ENCODE measurements at regions not wholly inside any gene's neighbourhood (a gene's known extent, or its start where the extent isn't known, plus 50 kb on each side); places are given as distances from the start of the nearest gene placed in this dataset.

- FAIRE-seq (no peak), DNase-seq (ENCODE audit: low spot score in 2 of 2) (no peak)
Observed at GRCh38 chr14:99041141-99041819, 230.7 kb downstream of the BCL11B start.

DNA sequence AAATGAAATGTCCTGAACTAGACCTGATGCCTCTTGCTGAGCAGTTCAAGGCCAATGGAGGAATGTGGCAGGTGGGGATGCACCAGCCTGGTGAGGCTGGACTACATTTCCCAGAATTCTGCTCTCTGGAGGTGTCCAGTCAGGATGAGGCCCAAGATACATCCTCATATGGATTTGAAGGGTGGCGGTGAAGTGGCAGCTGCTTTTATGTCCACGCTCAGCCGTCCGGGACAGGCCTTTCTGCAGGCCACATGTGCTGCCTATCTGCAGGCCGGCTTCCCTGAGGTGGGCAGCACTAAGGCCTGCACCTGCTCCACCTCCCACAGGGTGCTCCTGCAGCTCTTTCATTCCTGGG, 230.2 kb downstream of the BCL11B start:
- no peak for FAIRE-seq
- DNase-seq (ENCODE audit: low spot score in 2 of 2) = no peak

DNA sequence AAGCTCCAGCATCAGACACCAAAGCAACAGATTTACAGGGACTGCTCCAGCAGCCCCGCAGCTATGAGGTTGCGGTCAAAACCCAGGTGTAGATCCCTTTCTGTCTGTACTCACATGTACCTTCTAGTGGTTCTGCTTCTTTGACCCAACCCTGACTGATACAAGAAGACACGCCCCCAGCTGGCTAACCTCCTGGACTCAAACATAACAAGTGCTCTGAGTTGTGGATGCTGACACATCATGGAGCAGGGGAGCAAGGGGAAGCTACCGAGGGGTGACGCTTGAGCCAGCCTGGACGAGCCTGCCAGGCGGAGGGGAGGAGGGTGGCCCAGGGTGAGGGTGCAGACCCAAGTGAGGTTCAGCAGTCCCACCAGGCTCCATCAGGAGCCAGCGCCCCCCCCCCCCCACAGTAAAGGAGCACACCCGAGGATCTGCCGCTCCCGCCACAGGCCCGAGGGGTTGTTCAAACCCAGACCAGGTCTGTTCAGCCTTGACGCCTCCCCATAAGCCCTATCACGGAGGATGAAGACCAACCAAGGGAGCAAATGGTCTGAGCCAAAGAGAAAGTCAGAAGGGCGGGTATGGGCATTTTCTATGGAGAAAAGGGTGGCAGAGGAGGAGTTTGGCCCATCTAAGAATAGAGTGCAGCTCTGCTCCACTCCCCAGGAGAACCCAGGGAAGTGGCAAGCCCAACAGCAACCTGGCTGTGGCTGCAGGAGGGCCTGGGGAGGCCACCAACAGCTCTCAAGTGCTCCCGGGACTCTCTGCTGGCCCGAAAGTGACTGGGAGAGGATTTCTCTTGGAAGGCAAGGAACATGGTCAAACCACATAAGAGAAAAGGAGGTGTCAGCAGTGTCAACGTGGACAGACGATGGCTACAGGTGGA, 229.4 kb downstream of the BCL11B start:
- DNase-seq (ENCODE audit: low spot score in 2 of 2) = no peak
- FAIRE-seq = no peak

DNA sequence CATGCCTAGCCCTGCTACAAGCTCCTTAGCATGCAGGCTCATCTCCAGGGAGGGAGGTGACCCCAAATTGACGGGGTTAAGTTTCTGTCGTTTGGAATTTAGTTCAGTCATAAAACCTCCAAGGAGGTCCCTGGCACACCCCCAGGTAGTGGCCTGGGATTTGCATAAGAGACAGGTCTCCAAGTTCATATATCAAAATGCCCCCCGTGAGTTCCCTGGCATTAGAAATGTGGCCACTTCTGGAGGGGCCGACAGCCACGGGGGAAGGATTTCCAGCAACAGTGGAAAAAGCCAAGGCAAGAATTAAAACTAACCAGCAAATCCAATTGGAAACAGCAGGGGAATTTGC, 228.8 kb downstream of the BCL11B start:
- DNase-seq (ENCODE audit: low spot score in 2 of 2) = no peak
- FAIRE-seq = no peak

GRCh38 chr14:99043756-99044155, 228.2 kb downstream of the BCL11B start:
- FAIRE-seq (no peak), DNase-seq (ENCODE audit: low spot score in 2 of 2) (no peak)

DNA sequence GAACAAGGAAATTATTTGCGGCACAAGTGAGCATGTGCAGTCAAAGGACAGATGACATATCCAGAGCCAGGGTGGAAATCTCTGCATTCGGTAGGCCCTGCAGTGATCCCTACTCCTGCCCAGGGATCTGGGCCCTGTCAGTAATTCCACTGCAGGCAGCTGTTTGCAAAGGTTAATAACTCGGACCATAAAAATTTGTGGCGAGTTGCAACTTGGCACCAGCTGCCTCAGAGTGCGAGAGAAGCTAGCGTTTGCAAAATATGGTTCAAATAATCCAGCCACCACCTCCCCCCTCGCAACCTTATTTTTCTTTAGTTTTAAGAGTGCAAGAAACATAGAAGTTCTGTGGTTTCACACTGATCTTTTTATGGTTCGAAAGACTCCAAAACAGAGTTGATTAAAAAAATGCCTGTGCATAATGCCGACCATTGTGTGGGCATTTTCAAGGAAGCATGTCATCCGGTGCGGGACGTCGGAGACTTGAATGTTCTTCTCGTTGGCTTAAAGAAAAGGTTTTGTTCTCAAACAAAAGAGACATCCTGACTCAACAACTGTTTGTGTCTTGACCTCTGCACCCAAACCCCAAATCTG, 224.5 kb downstream of the BCL11B start:
- DNase-seq (ENCODE audit: low spot score in 2 of 2) (no peak), FAIRE-seq (no peak)

GRCh38 chr14:99050309-99050708, 221.7 kb downstream of the BCL11B start:
- FAIRE-seq (no peak), DNase-seq (ENCODE audit: low spot score in 2 of 2) (no peak)

DNA sequence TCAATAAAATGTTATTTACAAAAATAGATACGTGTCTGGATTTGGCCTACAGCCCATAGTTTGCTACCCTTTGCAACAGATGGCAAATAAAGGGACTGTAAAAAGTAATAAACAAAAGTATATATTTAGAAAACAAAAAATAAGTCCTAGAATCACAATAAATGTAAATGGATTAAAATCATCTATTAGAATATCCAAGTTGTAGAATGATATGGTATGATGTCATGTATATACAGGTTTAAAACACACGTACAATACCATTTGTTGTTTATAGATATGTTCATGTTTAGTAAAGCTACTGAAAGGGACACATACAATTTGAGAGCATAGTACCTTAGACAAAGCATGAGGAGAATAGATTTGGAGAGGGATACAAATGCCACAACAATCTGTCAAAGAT, 219.5 kb downstream of the BCL11B start:
- DNase-seq (ENCODE audit: low spot score in 2 of 2) (no peak), FAIRE-seq (no peak)

- DNase-seq (ENCODE audit: low spot score in 2 of 2) = no peak
- FAIRE-seq = no peak
Observed at GRCh38 chr14:99055019-99055418, 217.0 kb downstream of the BCL11B start.

GRCh38 chr14:99055816-99056215, 216.2 kb downstream of the BCL11B start:
- FAIRE-seq (no peak), DNase-seq (ENCODE audit: low spot score in 2 of 2) (no peak)

GRCh38 chr14:99057576-99058083, 214.4 kb downstream of the BCL11B start:
- FAIRE-seq = no peak
- no peak for DNase-seq (ENCODE audit: low spot score in 2 of 2)

DNA sequence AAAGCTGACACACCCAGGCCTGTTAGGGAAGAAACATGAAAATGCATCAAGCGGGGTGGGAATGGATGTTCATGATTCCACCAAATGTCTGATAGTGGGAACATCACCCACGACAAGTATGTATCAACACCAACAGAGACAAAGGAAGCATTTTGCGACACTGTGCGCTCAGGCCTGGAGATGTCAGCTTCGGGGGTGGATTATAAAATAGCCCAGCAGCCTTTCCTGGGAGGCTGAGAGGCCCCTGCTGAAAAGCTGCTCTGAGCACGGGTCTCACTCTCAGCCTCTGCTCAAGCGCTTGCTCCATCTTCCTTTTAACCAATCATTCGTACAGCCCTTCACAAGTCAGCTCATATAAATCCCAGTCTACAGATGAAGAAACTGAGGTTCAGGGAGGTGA, 213.5 kb downstream of the BCL11B start:
- FAIRE-seq (no peak), DNase-seq (ENCODE audit: low spot score in 2 of 2) (no peak)

DNA sequence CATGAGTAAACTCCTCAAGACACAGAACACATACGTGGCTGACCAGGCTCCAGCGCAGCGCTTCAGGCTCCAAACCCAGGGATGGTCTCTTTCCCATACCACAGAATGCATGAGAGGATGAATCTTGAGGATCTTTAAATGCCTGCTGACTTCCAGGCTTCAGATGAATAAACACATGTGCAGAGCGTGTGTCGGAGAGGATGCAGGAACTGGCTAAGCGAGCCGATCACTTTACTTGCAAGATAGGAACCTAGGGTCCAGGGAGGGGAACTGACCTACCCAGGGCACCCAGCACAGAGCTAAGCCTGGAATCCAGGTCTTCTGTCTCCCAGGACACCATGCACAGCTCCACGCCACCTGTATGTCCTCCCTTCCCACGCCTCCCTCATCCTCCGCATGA, 209.8 kb downstream of the BCL11B start:
- DNase-seq (ENCODE audit: low spot score in 2 of 2) (no peak), FAIRE-seq (no peak)

DNA sequence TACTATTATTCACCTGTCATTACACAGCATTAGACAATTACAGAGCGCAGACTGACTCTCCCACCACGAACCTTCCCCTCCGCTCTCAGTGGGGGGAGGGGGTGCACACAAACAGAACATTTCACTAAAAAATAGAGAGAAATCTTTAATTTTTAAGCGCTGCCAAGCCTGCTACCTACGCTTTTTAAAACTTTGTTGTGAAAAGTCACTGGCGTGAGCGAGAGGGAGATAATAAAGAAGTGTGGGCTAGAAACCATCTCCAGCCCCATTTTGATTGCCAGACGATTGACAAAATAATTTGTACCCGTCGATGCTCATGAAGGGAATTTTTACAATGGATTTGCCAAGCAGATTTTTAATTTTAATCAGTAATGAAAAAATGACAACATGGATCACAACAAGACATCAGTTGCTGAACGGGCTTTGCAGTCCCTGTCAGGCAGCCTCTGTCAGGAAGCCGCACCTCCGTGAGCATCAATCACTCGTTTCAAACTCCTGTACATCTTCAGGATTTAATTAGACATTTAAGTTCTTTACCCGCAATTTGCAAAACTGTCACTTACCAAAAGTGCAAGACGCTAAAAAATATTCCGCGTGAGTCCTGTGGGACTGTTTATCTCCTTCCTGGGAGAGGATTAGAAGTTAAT, 209.1 kb downstream of the BCL11B start:
- DNase-seq (ENCODE audit: low spot score in 2 of 2) (no peak), FAIRE-seq (no peak)

DNA sequence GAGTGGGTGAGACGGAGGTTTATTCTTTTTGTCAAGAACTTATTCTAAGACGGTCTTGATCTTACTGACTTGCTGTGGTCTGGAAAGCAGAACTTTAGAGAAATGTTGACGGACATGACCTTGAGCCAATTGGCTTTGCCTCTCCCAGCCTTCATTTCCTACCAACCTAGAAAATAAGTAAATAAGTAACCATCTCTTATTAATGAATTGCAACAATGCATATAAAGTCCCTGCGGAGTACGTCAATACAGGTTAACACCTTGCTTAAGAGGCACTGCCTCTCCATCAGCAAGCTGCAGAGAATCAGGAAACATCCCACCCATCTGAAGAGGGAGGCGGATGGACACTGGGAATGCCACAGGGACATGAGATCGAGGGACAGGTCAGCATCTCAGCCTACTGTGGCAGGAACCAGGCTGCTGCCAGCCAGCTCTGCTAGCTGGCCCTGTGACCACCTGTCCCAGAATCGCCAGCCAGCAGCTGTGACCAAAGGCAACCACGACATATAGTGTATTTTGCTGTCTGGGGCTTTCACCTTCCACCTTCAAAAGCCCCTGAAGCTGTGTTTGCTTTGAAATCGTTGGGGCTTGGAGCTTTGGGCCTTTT, 208.3 kb downstream of the BCL11B start:
- DNase-seq (ENCODE audit: low spot score in 2 of 2) = no peak
- no peak for FAIRE-seq

- no peak for FAIRE-seq
Observed at GRCh38 chr14:99064262-99064954, 207.6 kb downstream of the BCL11B start.

GRCh38 chr14:99065551-99065950, 206.4 kb downstream of the BCL11B start:
- FAIRE-seq (no peak), DNase-seq (ENCODE audit: low spot score in 2 of 2) (no peak)

More at GRCh38 chr14:99064262-99064954, 207.6 kb downstream of the BCL11B start:
- DNase-seq (ENCODE audit: low spot score in 2 of 2) = no peak

DNA sequence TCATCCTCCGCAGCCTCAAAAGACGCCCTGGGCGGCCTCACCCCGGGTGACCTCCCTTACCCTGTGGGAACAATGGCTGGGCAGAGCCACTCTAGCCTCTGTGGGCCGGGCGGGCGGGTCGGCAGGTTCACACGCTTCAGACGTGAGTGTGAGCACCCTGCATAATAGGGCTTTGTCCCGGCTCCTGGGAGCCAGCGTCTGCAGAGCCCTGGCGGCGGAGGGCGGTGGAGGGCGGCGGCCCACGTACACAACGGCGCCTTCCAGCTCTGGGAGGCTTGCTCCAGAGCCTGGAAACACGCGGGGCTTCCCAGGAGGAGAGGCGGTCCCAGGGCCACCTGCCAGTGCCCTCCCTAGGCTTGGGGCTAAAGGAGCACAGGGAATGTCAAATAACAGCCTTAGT, 205.6 kb downstream of the BCL11B start:
- DNase-seq (ENCODE audit: low spot score in 2 of 2) (no peak), FAIRE-seq (no peak)

DNA sequence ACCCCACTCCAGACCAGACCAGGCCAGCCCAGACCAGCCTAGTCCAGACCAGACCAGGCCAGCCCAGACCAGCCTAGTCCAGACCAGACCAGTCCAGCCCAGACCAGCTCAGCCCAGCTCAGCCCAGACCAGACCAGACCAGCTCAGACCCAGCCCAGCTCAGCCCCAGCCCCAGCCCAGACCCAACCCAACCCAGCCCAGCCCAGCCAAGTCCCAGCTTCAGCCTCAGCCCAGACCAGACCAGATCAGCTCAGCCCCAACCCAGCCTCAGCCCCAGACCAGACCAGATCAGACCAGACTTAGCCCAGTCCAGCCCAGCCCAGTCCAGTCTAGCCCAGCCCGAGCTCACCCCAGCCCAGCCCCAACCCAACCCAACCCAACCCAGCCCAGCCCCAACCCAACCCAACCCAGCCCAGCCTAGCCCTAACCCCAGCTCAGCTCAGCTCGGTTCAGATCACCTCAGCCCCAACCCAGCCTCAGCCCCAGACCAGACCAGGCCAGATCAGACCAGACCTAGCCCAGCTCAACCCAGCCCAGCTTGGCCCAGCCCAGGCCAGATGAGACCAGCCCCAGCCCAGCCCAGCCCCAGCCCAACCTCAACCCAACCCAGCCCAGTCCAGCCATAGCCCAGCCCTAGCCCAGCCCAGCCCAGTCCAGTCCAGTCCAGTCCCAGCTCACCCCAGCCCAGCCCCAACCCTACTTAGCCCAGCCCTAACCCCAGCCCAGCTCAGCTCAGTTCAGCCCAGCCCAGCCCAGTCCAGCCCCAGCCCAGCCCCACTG, 204.7 kb downstream of the BCL11B start:
- no peak for FAIRE-seq
- DNase-seq (ENCODE audit: low spot score in 2 of 2) = no peak
